ENCODE measurements at regions not wholly inside any gene's neighbourhood (a gene's known extent, or its start where the extent isn't known, plus 50 kb on each side); places are given as distances from the start of the nearest gene placed in this dataset.

DNA sequence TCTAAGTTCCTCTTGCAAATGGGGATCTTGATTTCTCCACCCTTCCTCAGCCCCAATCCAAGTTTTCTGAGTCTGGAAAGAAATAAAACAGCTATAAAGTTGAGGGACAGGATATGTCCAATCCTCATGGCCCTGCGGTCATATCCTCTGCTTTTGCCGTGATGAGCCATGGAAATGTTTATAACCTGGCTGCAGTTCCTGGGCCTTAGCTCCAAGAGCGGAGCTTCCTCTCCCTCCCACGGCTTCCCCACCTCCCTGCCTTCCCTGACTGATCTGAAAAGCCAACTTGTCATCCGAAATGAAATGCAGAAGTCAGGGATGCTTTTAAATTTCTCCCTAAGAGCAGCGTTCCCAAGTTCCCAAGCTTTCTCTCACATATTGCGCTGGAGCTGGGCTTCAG lies 221.5 kb upstream of the SFRP2 start:
- TF ChIP-seq CTCF (conservative IDR thresholded peaks at IDR 0.05; ENCODE audit: low read depth in 2 of 2) (no peak), CREB1 (CRISPR knock-in tag; IDR thresholded peaks at IDR 0.05; ENCODE audit: low read depth) (no peak), POLR2AphosphoS5 (IDR thresholded peaks at IDR 0.05; ENCODE audit: low read depth) (no peak), EZH2 (IDR thresholded peaks at IDR 0.05; ENCODE audit: low read depth, unreplicated experiment) (no peak), EZH2phosphoT487 (IDR thresholded peaks at IDR 0.05; ENCODE audit: unreplicated experiment) (no peak), REST (IDR thresholded peaks at IDR 0.05; ENCODE audit: unreplicated experiment) (no peak), JUNB (IDR thresholded peaks at IDR 0.05; ENCODE audit: unreplicated experiment) (no peak), ZNF114 (CRISPR knock-in tag; IDR thresholded peaks at IDR 0.05) (no peak), NANOG (IDR thresholded peaks at IDR 0.05; ENCODE audit: borderline replicate concordance) (no peak), ZNF331 (CRISPR knock-in tag; IDR thresholded peaks at IDR 0.05; ENCODE audit: low read depth) (no peak)
